ENCODE measurements at regions not wholly inside any gene's neighbourhood (a gene's known extent, or its start where the extent isn't known, plus 50 kb on each side); places are given as distances from the start of the nearest gene placed in this dataset.

- ChIA-PET CTCF (no interaction called here), POLR2A (no interaction called here)
- DNase-seq (ENCODE audit: low read depth, low spot score): no peak
- Histone ChIP-seq H3K36me3 (ENCODE audit: control insufficient read depth, insufficient read depth, low read length) (no peaks in the 10 kb centered on the region), H3K4me3 (ENCODE audit: low read depth in 2 of 2, low read length in 2 of 2) (no peak overlapping the region), H3K27ac (ENCODE audit: low read length) (no peak overlapping the region), H3K9me3 (ENCODE audit: control insufficient read depth, insufficient read depth, low read depth, low read length) (no peaks in the 10 kb centered on the region), H3K4me1 (ENCODE audit: control insufficient read depth, insufficient read depth, low read length) (no peaks in the 10 kb centered on the region), H3K27me3 (ENCODE audit: control insufficient read depth, insufficient read depth, low read length) (no peaks in the 10 kb centered on the region)
- in situ Hi-C loops (cut with HindIII; ENCODE audit: low pct_unique_long_range_greater_than_20kb, low sequenced_read_pairs) (no loop called here), intact Hi-C loops (cut with micrococcal nuclease; ENCODE audit: unreplicated experiment) (no loop called here)
- no peak for ATAC-seq
- no TSS peak for BruUV-seq (replicated peaks)
- TF ChIP-seq REST (IDR thresholded peaks at IDR 0.05; ENCODE audit: insufficient read depth in 1 of 2, low read depth in 2 of 2, low read length in 1 of 2) (no peak), POLR2AphosphoS5 (IDR thresholded peaks at IDR 0.05; ENCODE audit: low read depth, low read length) (no peak), CTCF (IDR thresholded peaks at IDR 0.05) (no peak), SIN3A (IDR thresholded peaks at IDR 0.05; ENCODE audit: borderline replicate concordance, insufficient read depth, low read depth, low read length) (no peak), TCF7L2 (IDR thresholded peaks at IDR 0.05; ENCODE audit: low read depth, low read length) (no peak)
Measured at GRCh38 chr2:21484643-21485042, 360.9 kb downstream of the TDRD15 start.

GRCh38 chr2:21486445-21486844, 362.7 kb downstream of the TDRD15 start:
- intact Hi-C loops (cut with micrococcal nuclease; ENCODE audit: unreplicated experiment) (no loop called here), in situ Hi-C loops (cut with HindIII; ENCODE audit: low pct_unique_long_range_greater_than_20kb, low sequenced_read_pairs) (no loop called here)
- DNase-seq (ENCODE audit: low read depth, low spot score) (no peak), ATAC-seq (no peak)
- BruUV-seq (replicated peaks): no TSS peak
- POLR2A ChIA-PET: no interaction called here
- Histone ChIP-seq H3K4me1 (ENCODE audit: control insufficient read depth, insufficient read depth, low read length) (no peaks in the 10 kb centered on the region), H3K4me3 (ENCODE audit: low read depth in 2 of 2, low read length in 2 of 2) (no peak overlapping the region), H3K36me3 (ENCODE audit: control insufficient read depth, insufficient read depth, low read length) (no peaks in the 10 kb centered on the region), H3K9me3 (ENCODE audit: control insufficient read depth, insufficient read depth, low read depth, low read length) (no peaks in the 10 kb centered on the region), H3K27ac (ENCODE audit: low read length) (no peak overlapping the region), H3K27me3 (ENCODE audit: control insufficient read depth, insufficient read depth, low read length) (no peaks in the 10 kb centered on the region)
- TF ChIP-seq TCF7L2 (IDR thresholded peaks at IDR 0.05; ENCODE audit: low read depth, low read length) (no peak), CTCF (IDR thresholded peaks at IDR 0.05) (no peak), POLR2AphosphoS5 (IDR thresholded peaks at IDR 0.05; ENCODE audit: low read depth, low read length) (no peak), SIN3A (IDR thresholded peaks at IDR 0.05; ENCODE audit: borderline replicate concordance, insufficient read depth, low read depth, low read length) (no peak)
- CTCF ChIA-PET: no interaction called here

Data from Panc1 (cell line).